ENCODE measurements at regions not wholly inside any gene's neighbourhood (a gene's known extent, or its start where the extent isn't known, plus 50 kb on each side); places are given as distances from the start of the nearest gene placed in this dataset.

GRCh38 chr11:36945384-36945783 is 347.3 kb upstream of the RAG2 start:
- peak; percentile 42 for DNase-seq

DNA sequence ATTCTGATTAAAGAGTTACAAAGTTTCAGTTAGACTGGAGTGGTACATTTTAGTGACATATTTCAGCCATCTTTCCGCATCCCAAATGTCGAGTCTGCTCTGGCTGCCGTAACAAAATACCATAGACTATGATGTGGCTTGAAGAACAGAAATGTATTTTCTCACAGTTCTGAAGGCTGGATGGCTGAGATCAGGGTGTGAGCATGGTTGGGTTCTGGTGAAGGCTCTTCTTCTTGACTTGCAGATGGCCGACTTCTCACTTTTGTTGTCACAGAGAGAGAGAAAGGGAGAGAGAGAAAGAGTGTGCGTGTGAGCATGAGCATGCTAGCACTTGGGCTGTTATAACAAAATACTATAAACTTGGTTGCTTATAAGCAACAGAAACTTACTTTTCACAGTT is 335.4 kb upstream of the RAG2 start:
- no peak for DNase-seq

DNA sequence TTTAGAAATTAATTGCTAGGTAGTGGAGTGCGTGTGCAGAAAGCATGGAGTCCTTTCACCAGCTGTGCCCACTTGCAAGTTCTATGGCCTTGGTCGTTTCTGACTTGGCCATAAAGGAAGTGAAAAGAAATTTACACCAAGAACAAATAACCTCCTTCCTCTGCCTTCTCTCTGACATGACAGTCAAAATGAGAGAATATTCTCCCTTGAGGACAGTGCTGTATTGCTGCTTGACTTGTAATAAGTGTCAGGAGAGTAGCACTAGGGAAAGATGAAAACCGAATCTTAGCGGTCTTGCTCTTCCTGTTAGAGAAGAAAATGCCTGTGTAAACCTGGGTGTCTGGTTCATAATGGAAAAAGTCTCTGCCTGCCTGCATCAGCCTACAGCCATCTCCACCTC is 333.1 kb upstream of the RAG2 start:
- DNase-seq = no peak

DNA sequence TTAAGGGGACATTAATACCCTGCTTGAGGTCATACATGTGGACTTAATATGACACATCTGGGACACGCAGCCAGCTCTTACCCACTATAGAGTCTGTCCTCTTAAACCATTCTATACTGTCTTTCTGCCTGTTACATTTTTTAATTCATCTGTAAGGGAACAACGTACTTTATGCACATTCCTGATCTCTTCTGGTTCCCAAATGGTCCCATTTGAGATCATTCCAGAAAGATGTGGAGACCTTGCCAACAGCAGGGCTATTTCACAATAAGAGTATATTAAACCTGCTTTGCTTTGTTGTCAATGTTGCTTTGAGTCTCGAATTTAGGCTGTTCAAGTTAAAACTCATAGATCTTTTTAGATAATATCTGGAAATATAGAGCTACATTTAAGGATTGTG is 332.2 kb upstream of the RAG2 start:
- DNase-seq = no peak

GRCh38 chr11:36929401-36929800 is 331.4 kb upstream of the RAG2 start:
- DNase-seq = no peak

DNA sequence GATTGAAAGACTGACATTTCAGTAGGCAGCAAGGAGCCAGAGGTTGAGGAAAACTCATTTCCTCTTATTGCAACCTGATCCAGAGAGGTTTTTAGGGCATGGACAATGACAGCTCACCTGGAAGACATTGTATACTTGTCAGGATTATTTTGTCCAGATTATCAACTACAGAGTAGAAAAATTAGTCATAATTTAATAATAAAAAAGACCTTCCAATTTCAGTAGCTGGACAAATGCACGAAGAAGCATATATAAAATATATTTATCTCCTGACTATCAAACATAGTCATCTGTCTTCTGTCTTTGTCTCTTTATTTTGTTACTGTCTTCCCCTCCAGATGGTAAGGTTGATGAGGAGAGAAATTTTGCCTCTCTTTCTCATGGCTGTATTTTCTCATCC is 330.6 kb upstream of the RAG2 start:
- no peak for DNase-seq

GRCh38 chr11:36899800-36900199 is 301.8 kb upstream of the RAG2 start:
- no peak for DNase-seq

DNA sequence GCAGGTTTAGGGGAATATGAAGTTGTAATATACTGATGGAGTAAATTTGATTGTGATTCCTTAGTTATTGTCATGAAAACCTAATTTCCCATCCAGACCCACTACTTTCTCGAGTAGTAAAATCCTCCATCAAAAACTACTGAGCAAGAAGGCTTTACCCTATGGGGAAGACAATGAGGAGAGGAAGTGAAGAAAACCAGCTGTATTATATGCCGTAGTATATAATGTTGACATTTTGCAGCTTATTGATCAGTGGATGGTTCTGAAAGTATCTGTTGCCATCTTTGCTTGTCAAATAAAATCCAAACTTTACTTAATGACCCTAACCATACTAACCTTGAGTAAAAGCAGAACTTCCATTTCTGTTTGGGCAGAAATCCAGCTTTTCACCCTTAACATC is 292.8 kb upstream of the RAG2 start:
- no peak for DNase-seq

- no peak for DNase-seq
These were observed 292.2 kb upstream of the RAG2 start for GRCh38 chr11:36890121-36890679.

- DNase-seq = no peak
These were observed 287.1 kb upstream of the RAG2 start for GRCh38 chr11:36885154-36885553.

GRCh38 chr11:36878737-36879136 is 280.7 kb upstream of the RAG2 start:
- no peak for DNase-seq

GRCh38 chr11:36877149-36877548 is 279.1 kb upstream of the RAG2 start:
- DNase-seq = no peak

DNA sequence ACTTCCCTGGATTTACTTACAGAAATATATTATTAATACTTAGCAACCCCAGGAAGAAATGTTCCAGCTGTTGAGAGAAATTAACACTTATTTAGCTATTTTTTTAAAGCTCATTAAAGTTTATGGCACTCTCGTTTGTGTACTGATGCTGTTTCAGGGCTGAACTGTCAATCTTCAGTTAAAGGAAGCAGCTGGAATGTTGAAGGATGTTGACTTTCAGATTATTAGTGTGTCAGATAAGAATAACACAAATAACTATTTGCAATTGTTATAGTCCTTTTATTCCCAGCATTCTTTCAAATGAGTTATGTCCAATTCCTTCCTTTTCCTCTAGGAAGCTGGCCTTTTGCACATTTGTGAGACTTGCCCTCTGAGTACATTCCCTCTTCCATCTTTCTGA is 278.2 kb upstream of the RAG2 start:
- no peak for DNase-seq

GRCh38 chr11:36874291-36874690 is 276.3 kb upstream of the RAG2 start:
- DNase-seq = no peak

DNA sequence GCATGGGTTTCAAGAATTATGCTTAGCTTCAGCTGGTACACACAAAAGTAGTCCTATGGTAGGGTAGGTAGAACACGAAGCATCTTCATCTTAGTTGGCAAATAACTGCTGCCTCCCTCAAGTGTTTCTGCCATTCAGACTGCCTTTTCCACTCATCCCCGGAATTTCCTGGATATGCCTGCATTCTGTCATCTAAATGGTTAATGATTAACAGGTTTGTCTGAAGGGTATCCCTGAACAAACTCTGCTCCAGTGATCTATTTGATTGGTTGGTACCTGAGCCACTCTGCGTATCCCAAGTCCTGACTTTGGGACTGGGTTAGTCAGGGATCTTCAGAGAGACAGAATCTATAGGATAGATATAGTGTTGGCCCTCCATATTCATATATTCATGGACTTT is 272.3 kb upstream of the RAG2 start:
- DNase-seq = no peak

DNA sequence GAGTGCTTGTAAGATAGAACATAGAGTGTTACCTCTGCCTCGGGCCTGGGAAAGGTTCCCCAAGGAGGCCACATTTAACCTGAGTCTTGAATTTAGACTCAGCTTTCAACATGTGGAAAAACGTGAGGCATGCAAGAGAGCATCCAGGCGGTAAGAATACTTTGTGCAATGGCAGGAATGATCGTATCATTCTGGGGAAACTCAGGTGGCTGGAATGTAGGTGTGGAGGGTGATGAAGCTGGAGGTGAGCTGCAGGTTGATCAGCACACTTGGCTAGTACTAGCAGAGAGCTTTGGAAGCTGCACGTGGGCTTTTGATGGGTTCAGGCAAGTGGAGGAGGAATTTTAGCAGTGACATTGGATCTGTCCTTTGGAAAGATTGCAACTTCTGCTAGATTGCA is 270.3 kb upstream of the RAG2 start:
- no peak for DNase-seq

GRCh38 chr11:36865846-36866245 is 267.8 kb upstream of the RAG2 start:
- DNase-seq = no peak

DNA sequence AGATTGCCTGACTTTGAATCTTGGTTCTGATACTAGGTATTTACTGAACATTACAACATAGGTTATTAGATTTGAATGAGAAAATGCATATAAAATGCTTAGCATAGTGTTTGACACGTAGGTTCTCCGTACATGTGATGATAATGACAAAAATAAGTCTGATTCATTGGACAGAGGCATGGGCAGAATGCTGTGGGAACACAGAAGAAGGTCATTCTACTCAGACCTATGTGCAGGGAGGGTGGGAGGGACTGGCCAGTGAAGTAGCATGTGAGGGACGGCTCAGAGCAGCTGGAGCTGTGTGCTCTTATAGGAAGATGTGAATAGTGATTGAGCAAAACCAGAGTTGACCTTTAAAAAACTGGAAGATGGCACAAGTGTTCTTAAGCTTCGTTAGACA is 256.8 kb upstream of the RAG2 start:
- no peak for DNase-seq

DNA sequence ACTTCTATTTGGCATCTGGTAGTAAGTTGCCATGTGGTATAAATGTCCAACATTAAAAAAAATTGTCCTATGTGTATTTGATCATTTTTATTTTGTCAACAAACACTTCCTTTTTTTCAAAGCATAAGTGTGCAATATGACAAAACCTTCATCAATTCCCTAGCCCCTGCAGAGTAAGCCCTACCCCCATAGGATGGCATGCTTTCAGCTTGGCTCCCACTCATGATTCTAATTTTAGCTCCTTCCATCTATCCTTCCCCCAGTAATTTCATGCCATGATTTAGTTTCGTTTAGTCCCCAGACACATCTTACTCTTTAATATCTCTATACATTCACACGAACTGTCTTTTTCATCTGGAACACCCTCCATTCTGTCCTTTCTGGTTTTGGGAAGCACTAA is 250.6 kb upstream of the RAG2 start:
- DNase-seq = no peak

DNA sequence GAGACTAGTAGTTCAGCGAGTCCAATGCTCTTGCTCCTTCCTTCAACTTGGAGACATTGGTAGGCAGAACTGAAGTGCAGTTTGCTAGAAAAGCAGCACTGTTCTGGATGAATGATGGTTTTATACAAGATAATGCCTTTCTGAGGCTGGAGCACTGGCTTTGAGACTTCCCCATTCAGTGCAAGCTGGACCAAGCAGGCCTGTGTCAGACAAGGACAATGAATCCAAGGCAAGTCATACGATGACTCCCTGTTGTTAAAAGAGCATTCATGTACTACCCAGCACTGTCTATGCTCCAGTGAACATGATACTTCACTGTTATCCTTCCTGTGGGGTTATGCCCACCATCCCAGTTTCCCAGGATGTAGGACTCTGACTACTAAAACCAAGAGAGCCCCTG is 242.3 kb upstream of the RAG2 start:
- DNase-seq = no peak

- no peak for DNase-seq
These were observed 239.9 kb upstream of the RAG2 start for GRCh38 chr11:36837831-36838437.

GRCh38 chr11:36825251-36825650 is 227.2 kb upstream of the RAG2 start:
- no peak for DNase-seq

GRCh38 chr11:36824349-36824748 is 226.3 kb upstream of the RAG2 start:
- no peak for DNase-seq

DNA sequence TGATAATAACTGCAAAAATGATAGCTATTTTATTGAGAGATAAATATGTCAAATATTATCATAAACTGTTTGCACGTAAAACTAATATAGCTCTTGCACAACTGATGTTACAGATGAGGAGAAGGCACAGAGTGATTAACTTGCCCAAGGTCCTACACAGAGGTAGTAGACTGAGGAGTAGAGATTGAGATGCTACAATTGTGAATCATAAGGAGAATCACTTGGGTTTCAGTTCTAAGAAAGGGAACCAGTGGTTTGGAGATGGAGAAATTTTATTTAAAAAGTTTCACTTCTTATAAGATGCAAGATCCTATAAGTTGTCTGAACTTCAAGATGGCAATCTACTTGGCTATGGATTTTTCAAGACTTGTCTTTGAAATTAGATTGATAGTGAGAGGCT is 224.8 kb upstream of the RAG2 start:
- DNase-seq = no peak

DNA sequence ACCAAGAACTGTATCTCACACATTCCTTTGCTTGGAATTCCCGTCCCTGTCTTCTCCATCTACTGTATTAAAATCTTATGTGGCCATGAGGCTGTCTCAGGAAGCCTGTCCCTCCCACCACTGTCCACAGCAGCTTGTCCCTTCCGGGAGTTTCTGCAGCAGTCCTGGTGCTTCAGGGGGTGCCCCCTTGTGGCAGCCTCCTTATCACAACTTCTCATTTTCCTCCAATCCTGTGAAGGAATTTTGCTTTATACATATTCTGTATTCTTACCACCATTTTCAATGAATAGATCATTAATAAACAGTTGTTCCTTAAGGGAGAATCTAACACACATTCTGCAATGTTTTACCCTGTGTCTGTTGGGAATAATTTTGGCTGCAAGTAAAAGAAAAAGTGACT is 220.4 kb upstream of the RAG2 start:
- DNase-seq = peak; percentile 70
